C4-2B (cell line): ENCODE measurements at regions not wholly inside any gene's neighbourhood (a gene's known extent, or its start where the extent isn't known, plus 50 kb on each side); places are given as distances from the start of the nearest gene placed in this dataset.

Source experiments
- ZFX ChIP-seq: fragments of 450-650 bp; IDR thresholded peaks from 2 replicates; pipeline ENCODE4 v1.6.1; 2017
- TF ChIP-seq, protein P1 (sequence below): fragments of 450-650 bp; conservative IDR thresholded peaks from 2 replicates; pipeline ENCODE4 v1.5.1; 2017; ENCODE audit warnings: mild to moderate bottlenecking

DNA sequence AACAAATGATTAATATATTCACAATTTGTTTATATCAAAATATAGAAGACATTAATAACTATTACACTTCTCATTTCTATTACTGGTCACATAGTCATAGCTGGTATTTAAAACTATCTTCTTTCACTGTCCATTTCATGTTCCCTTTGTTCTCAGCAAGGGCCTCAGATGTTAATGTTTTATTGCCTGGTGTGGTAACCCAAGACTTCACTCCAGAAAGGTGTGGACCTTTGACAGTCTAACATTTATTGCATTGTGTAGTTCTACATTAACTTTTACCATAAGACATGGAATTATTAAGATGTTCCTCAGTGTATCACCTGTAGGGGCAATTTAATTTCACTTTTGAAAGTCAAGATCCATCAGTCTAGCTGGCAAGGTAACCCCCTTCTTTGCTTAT, 691.3 kb downstream of the SQOR start:
- TF ChIP-seq, protein P1, sequence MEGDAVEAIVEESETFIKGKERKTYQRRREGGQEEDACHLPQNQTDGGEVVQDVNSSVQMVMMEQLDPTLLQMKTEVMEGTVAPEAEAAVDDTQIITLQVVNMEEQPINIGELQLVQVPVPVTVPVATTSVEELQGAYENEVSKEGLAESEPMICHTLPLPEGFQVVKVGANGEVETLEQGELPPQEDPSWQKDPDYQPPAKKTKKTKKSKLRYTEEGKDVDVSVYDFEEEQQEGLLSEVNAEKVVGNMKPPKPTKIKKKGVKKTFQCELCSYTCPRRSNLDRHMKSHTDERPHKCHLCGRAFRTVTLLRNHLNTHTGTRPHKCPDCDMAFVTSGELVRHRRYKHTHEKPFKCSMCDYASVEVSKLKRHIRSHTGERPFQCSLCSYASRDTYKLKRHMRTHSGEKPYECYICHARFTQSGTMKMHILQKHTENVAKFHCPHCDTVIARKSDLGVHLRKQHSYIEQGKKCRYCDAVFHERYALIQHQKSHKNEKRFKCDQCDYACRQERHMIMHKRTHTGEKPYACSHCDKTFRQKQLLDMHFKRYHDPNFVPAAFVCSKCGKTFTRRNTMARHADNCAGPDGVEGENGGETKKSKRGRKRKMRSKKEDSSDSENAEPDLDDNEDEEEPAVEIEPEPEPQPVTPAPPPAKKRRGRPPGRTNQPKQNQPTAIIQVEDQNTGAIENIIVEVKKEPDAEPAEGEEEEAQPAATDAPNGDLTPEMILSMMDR: no peak
- TF ChIP-seq ZFX: no peak
